ENCODE measurements at regions not wholly inside any gene's neighbourhood (a gene's known extent, or its start where the extent isn't known, plus 50 kb on each side); places are given as distances from the start of the nearest gene placed in this dataset.

DNA sequence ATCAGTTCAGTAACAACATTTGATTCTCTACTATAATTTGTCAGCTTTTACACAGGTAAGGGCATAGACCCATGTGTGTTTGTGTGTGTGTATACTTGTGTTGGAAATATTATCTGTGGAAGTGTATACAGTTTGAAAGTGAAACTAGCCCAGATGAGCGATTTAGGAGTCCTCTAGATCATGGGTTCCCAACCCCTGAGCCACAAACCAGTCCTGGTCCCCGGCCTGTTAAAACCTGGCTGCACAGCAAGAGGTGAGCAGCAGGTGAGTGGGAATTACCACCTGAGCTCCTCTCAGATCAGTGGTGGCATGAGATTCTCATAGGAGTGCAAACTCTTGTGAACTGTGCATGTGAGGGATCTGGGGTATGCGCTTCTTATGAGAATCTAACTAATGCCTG, 1221.5 kb upstream of the SORCS1 start:
- no peak overlapping the region for H3K4me3 ChIP-seq (ENCODE audit: low read depth, low read length)
- TF ChIP-seq, protein P1, sequence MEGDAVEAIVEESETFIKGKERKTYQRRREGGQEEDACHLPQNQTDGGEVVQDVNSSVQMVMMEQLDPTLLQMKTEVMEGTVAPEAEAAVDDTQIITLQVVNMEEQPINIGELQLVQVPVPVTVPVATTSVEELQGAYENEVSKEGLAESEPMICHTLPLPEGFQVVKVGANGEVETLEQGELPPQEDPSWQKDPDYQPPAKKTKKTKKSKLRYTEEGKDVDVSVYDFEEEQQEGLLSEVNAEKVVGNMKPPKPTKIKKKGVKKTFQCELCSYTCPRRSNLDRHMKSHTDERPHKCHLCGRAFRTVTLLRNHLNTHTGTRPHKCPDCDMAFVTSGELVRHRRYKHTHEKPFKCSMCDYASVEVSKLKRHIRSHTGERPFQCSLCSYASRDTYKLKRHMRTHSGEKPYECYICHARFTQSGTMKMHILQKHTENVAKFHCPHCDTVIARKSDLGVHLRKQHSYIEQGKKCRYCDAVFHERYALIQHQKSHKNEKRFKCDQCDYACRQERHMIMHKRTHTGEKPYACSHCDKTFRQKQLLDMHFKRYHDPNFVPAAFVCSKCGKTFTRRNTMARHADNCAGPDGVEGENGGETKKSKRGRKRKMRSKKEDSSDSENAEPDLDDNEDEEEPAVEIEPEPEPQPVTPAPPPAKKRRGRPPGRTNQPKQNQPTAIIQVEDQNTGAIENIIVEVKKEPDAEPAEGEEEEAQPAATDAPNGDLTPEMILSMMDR (IDR thresholded peaks at IDR 0.05; ENCODE audit: borderline replicate concordance, insufficient read depth, low read depth, low read length), result no peak

DNA sequence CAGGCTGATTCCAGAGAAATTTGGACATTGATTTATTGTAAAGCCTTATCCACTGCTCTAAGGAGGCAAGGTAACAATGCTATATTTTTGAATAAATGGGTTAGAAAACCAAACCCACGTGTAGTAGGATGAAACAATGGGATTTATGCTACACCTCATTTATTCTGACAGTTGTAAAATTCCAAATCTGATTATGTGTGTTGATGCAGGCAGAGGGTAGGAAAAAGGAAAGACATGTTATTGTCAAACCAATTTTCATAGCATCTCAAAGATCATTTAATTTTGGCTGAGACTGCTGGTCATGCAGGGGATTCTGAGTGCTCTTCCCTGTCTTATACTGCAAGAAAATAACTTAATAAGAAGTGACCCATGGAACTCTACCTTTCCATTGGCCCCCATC, 1219.9 kb upstream of the SORCS1 start:
- no peak overlapping the region for H3K4me3 ChIP-seq (ENCODE audit: low read depth, low read length)
- TF ChIP-seq, protein P1 (IDR thresholded peaks at IDR 0.05; ENCODE audit: borderline replicate concordance, insufficient read depth, low read depth, low read length), result no peak

DNA sequence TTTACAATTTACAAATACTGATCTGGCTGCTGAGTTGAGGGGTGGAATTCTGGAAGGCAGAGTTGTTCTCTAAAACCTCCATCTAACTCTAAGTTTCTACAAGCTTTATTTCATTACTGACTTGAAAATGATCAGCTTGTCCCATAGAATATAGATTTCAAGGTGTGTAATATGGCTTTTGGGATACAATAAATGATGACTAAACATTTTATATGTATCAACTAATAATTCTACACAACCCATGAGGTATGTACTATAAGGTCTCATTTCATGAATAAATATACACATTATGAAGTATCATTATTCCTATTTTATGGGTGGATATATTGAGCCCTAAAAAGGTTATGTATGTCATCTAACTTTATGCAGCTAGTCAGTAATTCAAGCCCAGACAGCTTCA, 1214.3 kb upstream of the SORCS1 start:
- no peak overlapping the region for H3K4me3 ChIP-seq (ENCODE audit: low read depth, low read length)
- TF ChIP-seq, protein P1 (IDR thresholded peaks at IDR 0.05; ENCODE audit: borderline replicate concordance, insufficient read depth, low read depth, low read length), result no peak

DNA sequence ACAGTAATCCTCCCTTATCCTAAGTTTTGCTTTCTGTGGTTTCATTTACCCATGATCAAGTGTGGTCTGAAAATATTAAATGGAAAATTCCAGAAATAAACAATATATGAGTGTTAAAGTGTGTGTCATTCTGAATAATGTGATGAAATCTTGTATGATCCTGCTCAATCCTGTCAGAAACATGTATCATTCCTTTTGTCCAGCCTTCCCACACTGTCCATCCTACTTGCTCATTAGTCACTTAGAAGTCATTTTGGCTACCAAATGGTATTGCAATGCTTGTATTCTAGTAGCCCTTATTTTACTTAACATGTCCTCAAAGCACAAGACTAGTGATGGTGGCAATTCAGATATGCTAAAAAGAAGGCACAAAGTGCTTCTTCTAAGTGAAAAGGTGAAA, 1211.2 kb upstream of the SORCS1 start:
- TF ChIP-seq, protein P1 (IDR thresholded peaks at IDR 0.05; ENCODE audit: borderline replicate concordance, insufficient read depth, low read depth, low read length), result no peak
- H3K4me3 ChIP-seq (ENCODE audit: low read depth, low read length), result no peak overlapping the region

DNA sequence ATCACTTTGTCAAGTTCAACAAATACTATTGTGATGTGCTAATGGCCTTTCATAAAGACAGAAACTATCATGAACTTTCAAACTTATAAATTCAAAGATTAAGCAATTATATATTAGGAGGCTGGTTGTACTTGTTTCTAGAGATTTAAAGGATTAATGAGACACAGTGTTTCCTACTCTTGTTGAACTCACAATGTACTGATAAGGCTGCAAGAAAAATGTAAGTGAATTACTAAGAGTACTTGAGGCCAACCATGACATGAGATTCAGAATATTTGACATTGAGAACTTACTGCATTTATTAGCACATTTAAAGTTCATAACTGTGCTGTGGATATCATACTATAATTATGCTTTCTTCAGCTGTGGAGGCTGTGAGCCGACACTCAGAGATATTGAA, 1210.5 kb upstream of the SORCS1 start:
- TF ChIP-seq, protein P1 (IDR thresholded peaks at IDR 0.05; ENCODE audit: borderline replicate concordance, insufficient read depth, low read depth, low read length), result no peak
- no peak overlapping the region for H3K4me3 ChIP-seq (ENCODE audit: low read depth, low read length)

DNA sequence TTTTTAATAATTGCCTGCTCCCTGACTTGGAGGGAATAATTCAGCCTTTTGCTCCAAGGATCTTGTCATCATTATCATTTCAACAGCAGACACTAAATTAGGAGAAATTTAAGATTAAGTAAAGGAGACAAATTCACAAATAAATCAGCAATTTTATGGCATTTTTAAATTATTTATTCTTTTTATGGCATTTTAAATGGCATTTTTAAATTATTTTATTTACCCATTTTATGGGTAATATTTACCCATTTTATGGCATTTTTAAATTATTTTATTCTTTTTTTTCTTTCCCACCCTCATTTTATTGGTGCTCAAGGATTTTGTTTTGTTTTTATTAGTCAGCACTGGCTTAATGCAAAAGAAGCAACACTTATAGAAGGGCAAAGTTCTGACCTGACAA, 1201.0 kb upstream of the SORCS1 start:
- no peak overlapping the region for H3K4me3 ChIP-seq (ENCODE audit: low read depth, low read length)
- TF ChIP-seq, protein P1 (IDR thresholded peaks at IDR 0.05; ENCODE audit: borderline replicate concordance, insufficient read depth, low read depth, low read length), result no peak

DNA sequence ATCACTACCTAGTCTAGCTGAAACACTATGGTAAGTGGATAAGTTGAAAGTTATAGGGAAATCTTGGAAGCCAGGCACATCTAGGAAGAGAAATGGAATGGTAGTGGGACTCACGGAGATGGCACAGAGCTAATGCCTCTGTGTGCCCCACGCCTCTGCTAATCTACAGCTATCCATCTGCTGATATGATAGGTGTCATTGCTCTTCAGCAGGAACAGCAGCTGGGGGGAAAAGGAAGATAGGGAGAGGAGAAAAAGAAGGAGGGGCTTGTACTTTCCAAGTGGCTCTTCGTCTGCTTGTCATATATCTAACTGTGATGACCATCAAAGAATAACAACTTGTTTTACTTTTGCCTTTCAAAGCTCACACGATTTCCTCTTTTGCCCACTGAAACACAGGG, 1199.1 kb upstream of the SORCS1 start:
- TF ChIP-seq, protein P1 (IDR thresholded peaks at IDR 0.05; ENCODE audit: borderline replicate concordance, insufficient read depth, low read depth, low read length), result no peak

More for the DNA sequence above, 1199.1 kb upstream of the SORCS1 start:
- no peak overlapping the region for H3K4me3 ChIP-seq (ENCODE audit: low read depth, low read length)
